HG02970 (cell line): ENCODE measurements at regions not wholly inside any gene's neighbourhood (a gene's known extent, or its start where the extent isn't known, plus 50 kb on each side); places are given as distances from the start of the nearest gene placed in this dataset.
"Not testable (repeated sequence)": the region's sequence is repeated elsewhere in the genome, so short reads cannot be mapped to it uniquely, and the experiment has no call there.

Experiments
- ATAC-seq: cut with Tn5 transposase; IDR thresholded peaks from one replicate; pipeline ENCODE4 v1.9.1; 2021; ENCODE audit warnings: mild to moderate bottlenecking, moderate library complexity, moderate number of reproducible peaks; ENCODE audit not compliant: unreplicated experiment, low FRiP score

GRCh38 chr5:120808606-120809005 is 344.5 kb downstream of the PRR16 start:
- ATAC-seq, result no peak

GRCh38 chr5:120813551-120813950 is 349.5 kb downstream of the PRR16 start:
- no peak for ATAC-seq

- ATAC-seq, result no peak
Measured at GRCh38 chr5:120817044-120817985, 353.2 kb downstream of the PRR16 start.

- no peak for ATAC-seq
Measured at GRCh38 chr5:120818128-120818527, 354.0 kb downstream of the PRR16 start.

GRCh38 chr5:120823328-120823727 is 359.2 kb downstream of the PRR16 start:
- ATAC-seq, result no peak

GRCh38 chr5:120831646-120832045 is 367.5 kb downstream of the PRR16 start:
- not testable (repeated sequence) for ATAC-seq

GRCh38 chr5:120841830-120842229 is 377.7 kb downstream of the PRR16 start:
- no peak for ATAC-seq

- ATAC-seq, result no peak
Measured at GRCh38 chr5:120843390-120843980, 379.4 kb downstream of the PRR16 start.

- no peak for ATAC-seq
Measured at GRCh38 chr5:120848883-120849282, 384.8 kb downstream of the PRR16 start.

- ATAC-seq, result no peak
Measured at GRCh38 chr5:120852222-120852860, 388.2 kb downstream of the PRR16 start.

- no peak for ATAC-seq
Measured at GRCh38 chr5:120866997-120867396, 402.9 kb downstream of the PRR16 start.

- no peak for ATAC-seq
Measured at GRCh38 chr5:120869831-120870230, 405.7 kb downstream of the PRR16 start.

GRCh38 chr5:120872297-120872696 is 408.2 kb downstream of the PRR16 start:
- ATAC-seq, result no peak

GRCh38 chr5:120873083-120873482 is 409.0 kb downstream of the PRR16 start:
- ATAC-seq, result no peak

- no peak for ATAC-seq
Measured at GRCh38 chr5:120874081-120874862, 410.2 kb downstream of the PRR16 start.

GRCh38 chr5:120882038-120882775 is 418.1 kb downstream of the PRR16 start:
- no peak for ATAC-seq

GRCh38 chr5:120886351-120886860 is 422.3 kb downstream of the PRR16 start:
- ATAC-seq, result no peak

GRCh38 chr5:120895660-120896059 is 431.6 kb downstream of the PRR16 start:
- ATAC-seq, result no peak

- ATAC-seq, result no peak
Measured at GRCh38 chr5:120901199-120901598, 437.1 kb downstream of the PRR16 start.

GRCh38 chr5:120907953-120908352 is 443.9 kb downstream of the PRR16 start:
- ATAC-seq, result no peak
